SK-N-SH treated with all-trans-retinoic acid at 6 μM for 48 hours (cell line): ENCODE measurements at regions not wholly inside any gene's neighbourhood (a gene's known extent, or its start where the extent isn't known, plus 50 kb on each side); places are given as distances from the start of the nearest gene placed in this dataset.

ENCODE experiments used
- ATAC-seq: fragments of 200-7000 bp; cut with Tn5 transposase; 3 replicates; pipeline ENCODE4 v1.9.1; 2020; ENCODE audit warnings: mild to moderate bottlenecking, moderate library complexity
- BACH2 ChIP-seq: fragments of 250-450 bp; sonication (Bioruptor Pico); IDR thresholded peaks from 2 replicates; pipeline ENCODE4 v1.9.0; 2021; ENCODE audit warnings: mild to moderate bottlenecking, borderline replicate concordance
- CSDC2 ChIP-seq: fragments of 250-450 bp; sonication (Bioruptor Pico); IDR thresholded peaks from 2 replicates; pipeline ENCODE4 v1.5.0; 2020; ENCODE audit warnings: mild to moderate bottlenecking, moderate library complexity
- ESRRG ChIP-seq: fragments of 250-450 bp; sonication (Bioruptor Pico); IDR thresholded peaks from 2 replicates; pipeline ENCODE4 v1.6.1; 2021; ENCODE audit warnings: mild to moderate bottlenecking
- GLIS3 ChIP-seq: fragments of 250-450 bp; sonication (Bioruptor Pico); IDR thresholded peaks from 2 replicates; pipeline ENCODE4 v1.5.0; 2020; ENCODE audit warnings: mild to moderate bottlenecking, moderate library complexity
- ISL1 ChIP-seq: fragments of 250-450 bp; sonication (Bioruptor Pico); IDR thresholded peaks from 2 replicates; pipeline ENCODE4 v2.1.2; 2022; ENCODE audit warnings: mild to moderate bottlenecking, moderate library complexity
- OSR1 ChIP-seq: fragments of 250-450 bp; sonication (Bioruptor Pico); IDR thresholded peaks from 2 replicates; pipeline ENCODE4 v1.8.0; 2022; ENCODE audit warnings: moderate library complexity, mild to moderate bottlenecking, inconsistent platforms
- PPARA ChIP-seq: fragments of 250-450 bp; sonication (Bioruptor Pico); IDR thresholded peaks from 2 replicates; pipeline ENCODE4 v1.5.0; 2020; ENCODE audit warnings: mild to moderate bottlenecking, borderline replicate concordance
- RARB ChIP-seq: fragments of 250-450 bp; sonication (Bioruptor Pico); IDR thresholded peaks from 2 replicates; pipeline ENCODE4 v1.8.0; 2021; ENCODE audit warnings: mild to moderate bottlenecking, moderate library complexity
- SNAI2 ChIP-seq: fragments of 250-450 bp; sonication (Bioruptor Pico); IDR thresholded peaks from 2 replicates; pipeline ENCODE4 v1.5.0; 2020; ENCODE audit warnings: mild to moderate bottlenecking, moderate library complexity
- TOX ChIP-seq: fragments of 250-450 bp; sonication (Bioruptor Pico); IDR thresholded peaks from 2 replicates; pipeline ENCODE4 v1.8.0; 2021; ENCODE audit warnings: mild to moderate bottlenecking, moderate library complexity, borderline replicate concordance
- ZC3H10 ChIP-seq: fragments of 250-450 bp; sonication (Bioruptor Pico); IDR thresholded peaks from 2 replicates; pipeline ENCODE4 v1.5.1; 2021; ENCODE audit warnings: mild to moderate bottlenecking, moderate library complexity
- ZFP3 ChIP-seq: fragments of 250-450 bp; sonication (Bioruptor Pico); IDR thresholded peaks from 2 replicates; pipeline ENCODE4 v1.5.0; 2020; ENCODE audit warnings: mild to moderate bottlenecking, moderate library complexity
- ZFP30 ChIP-seq: fragments of 450-650 bp; formaldehyde crosslinking; IDR thresholded peaks from 2 replicates; pipeline ENCODE4 v1.5.0; 2022; ENCODE audit warnings: mild to moderate bottlenecking, moderate library complexity
- ZNF565 ChIP-seq: fragments of 450-650 bp; formaldehyde crosslinking; conservative IDR thresholded peaks from 2 replicates; pipeline ENCODE4 v1.5.0; 2020; ENCODE audit warnings: low read depth, mild to moderate bottlenecking, moderate library complexity
- ZNF70 ChIP-seq: fragments of 450-650 bp; formaldehyde crosslinking; IDR thresholded peaks from 2 replicates; pipeline ENCODE4 v1.5.0; 2020; ENCODE audit warnings: mild to moderate bottlenecking, moderate library complexity
- ZNF8 ChIP-seq: fragments of 450-650 bp; formaldehyde crosslinking; IDR thresholded peaks from 2 replicates; pipeline ENCODE4 v1.5.0; 2020; ENCODE audit warnings: mild to moderate bottlenecking, moderate library complexity
- TF ChIP-seq, protein P1 (sequence below): fragments of 250-450 bp; sonication (Bioruptor Pico); IDR thresholded peaks from 2 replicates; pipeline ENCODE4 v1.5.1; 2021; ENCODE audit warnings: mild to moderate bottlenecking, moderate library complexity
- TF ChIP-seq, protein P2 (sequence below): fragments of 250-450 bp; sonication (Bioruptor Pico); IDR thresholded peaks from 2 replicates; pipeline ENCODE4 v1.5.1; 2020; ENCODE audit warnings: low read depth, mild to moderate bottlenecking, moderate library complexity
- TF ChIP-seq, protein P3 (sequence below): fragments of 250-450 bp; sonication (Bioruptor Pico); IDR thresholded peaks from 2 replicates; pipeline ENCODE4 v1.5.0; 2020; ENCODE audit warnings: mild to moderate bottlenecking, moderate library complexity
- TF ChIP-seq, protein P4 (sequence below): fragments of 250-450 bp; sonication (Bioruptor Pico); IDR thresholded peaks from 2 replicates; pipeline ENCODE4 v1.8.0; 2020; ENCODE audit warnings: mild to moderate bottlenecking, moderate library complexity, borderline replicate concordance

DNA sequence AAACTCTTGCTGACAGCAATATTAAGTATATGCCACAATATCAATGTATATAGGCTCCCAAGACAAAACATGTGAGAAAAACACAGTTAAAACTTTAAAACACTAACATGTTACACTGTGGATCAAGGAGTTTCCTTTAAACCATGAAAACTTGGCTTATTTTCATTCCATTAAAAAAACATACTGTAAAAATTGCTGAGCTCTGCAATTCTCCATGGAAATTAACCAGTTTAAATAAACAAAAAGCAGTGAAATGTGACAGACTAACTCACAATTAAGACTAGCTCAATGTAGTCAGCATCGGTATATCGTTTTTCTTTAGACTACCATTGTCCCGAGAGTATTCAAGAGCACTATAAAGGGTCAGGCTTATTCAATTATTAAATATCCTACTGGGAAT lies 930.5 kb upstream of the SLITRK1 start:
- ATAC-seq = no peak
- no peak for TF ChIP-seq ZC3H10 (CRISPR knock-in tag)
- TF ChIP-seq, protein P1, sequence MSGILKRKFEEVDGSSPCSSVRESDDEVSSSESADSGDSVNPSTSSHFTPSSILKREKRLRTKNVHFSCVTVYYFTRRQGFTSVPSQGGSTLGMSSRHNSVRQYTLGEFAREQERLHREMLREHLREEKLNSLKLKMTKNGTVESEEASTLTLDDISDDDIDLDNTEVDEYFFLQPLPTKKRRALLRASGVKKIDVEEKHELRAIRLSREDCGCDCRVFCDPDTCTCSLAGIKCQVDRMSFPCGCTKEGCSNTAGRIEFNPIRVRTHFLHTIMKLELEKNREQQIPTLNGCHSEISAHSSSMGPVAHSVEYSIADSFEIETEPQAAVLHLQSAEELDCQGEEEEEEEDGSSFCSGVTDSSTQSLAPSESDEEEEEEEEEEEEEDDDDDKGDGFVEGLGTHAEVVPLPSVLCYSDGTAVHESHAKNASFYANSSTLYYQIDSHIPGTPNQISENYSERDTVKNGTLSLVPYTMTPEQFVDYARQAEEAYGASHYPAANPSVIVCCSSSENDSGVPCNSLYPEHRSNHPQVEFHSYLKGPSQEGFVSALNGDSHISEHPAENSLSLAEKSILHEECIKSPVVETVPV (CRISPR knock-in tag) = no peak
- no peak for TF ChIP-seq ZFP30
- no peak for TF ChIP-seq OSR1 (CRISPR knock-in tag)
- no peak for TF ChIP-seq PPARA (CRISPR knock-in tag)
- TF ChIP-seq ZFP3 (CRISPR knock-in tag) = no peak
- no peak for TF ChIP-seq CSDC2 (CRISPR knock-in tag)
- no peak for TF ChIP-seq ZNF565
- no peak for TF ChIP-seq ZNF70 (CRISPR knock-in tag)
- TF ChIP-seq, all 23 proteins: peak for 0

DNA sequence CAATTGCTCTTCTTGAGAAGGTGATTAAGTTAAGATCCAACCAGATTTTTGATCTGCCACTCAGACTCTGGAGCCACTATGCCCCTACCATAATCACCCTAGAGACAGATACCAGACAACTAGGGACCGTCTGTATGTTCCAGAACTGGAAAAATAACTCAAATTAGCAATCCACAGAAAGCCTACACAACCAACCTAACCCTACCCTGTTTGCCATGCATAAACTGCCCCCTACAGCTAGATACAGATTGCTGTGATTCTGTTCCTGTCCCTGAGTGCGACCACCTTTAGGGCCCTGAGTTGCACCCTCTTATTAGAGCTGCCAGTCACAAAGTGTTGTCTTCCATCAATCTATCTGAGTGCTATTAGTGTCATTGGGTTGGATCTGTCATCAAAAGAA lies 929.8 kb upstream of the SLITRK1 start:
- TF ChIP-seq ESRRG (no peak), ZNF8 (no peak), OSR1 (CRISPR knock-in tag) (no peak), BACH2 (CRISPR knock-in tag) (no peak), TOX (CRISPR knock-in tag) (no peak), PPARA (CRISPR knock-in tag) (no peak), SNAI2 (no peak), ZC3H10 (CRISPR knock-in tag) (no peak), RARB (CRISPR knock-in tag) (no peak), ZFP30 (no peak), ISL1 (CRISPR knock-in tag) (no peak), ZFP3 (CRISPR knock-in tag) (no peak), CSDC2 (CRISPR knock-in tag) (no peak), GLIS3 (no peak)
- TF ChIP-seq, protein P2, sequence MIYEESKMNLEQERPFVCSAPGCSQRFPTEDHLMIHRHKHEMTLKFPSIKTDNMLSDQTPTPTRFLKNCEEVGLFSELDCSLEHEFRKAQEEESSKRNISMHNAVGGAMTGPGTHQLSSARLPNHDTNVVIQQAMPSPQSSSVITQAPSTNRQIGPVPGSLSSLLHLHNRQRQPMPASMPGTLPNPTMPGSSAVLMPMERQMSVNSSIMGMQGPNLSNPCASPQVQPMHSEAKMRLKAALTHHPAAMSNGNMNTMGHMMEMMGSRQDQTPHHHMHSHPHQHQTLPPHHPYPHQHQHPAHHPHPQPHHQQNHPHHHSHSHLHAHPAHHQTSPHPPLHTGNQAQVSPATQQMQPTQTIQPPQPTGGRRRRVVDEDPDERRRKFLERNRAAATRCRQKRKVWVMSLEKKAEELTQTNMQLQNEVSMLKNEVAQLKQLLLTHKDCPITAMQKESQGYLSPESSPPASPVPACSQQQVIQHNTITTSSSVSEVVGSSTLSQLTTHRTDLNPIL (CRISPR knock-in tag) = no peak
- TF ChIP-seq, protein P3, sequence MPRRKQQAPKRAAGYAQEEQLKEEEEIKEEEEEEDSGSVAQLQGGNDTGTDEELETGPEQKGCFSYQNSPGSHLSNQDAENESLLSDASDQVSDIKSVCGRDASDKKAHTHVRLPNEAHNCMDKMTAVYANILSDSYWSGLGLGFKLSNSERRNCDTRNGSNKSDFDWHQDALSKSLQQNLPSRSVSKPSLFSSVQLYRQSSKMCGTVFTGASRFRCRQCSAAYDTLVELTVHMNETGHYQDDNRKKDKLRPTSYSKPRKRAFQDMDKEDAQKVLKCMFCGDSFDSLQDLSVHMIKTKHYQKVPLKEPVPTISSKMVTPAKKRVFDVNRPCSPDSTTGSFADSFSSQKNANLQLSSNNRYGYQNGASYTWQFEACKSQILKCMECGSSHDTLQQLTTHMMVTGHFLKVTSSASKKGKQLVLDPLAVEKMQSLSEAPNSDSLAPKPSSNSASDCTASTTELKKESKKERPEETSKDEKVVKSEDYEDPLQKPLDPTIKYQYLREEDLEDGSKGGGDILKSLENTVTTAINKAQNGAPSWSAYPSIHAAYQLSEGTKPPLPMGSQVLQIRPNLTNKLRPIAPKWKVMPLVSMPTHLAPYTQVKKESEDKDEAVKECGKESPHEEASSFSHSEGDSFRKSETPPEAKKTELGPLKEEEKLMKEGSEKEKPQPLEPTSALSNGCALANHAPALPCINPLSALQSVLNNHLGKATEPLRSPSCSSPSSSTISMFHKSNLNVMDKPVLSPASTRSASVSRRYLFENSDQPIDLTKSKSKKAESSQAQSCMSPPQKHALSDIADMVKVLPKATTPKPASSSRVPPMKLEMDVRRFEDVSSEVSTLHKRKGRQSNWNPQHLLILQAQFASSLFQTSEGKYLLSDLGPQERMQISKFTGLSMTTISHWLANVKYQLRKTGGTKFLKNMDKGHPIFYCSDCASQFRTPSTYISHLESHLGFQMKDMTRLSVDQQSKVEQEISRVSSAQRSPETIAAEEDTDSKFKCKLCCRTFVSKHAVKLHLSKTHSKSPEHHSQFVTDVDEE = no peak
- TF ChIP-seq, protein P1 (CRISPR knock-in tag) = no peak
- TF ChIP-seq, protein P4, sequence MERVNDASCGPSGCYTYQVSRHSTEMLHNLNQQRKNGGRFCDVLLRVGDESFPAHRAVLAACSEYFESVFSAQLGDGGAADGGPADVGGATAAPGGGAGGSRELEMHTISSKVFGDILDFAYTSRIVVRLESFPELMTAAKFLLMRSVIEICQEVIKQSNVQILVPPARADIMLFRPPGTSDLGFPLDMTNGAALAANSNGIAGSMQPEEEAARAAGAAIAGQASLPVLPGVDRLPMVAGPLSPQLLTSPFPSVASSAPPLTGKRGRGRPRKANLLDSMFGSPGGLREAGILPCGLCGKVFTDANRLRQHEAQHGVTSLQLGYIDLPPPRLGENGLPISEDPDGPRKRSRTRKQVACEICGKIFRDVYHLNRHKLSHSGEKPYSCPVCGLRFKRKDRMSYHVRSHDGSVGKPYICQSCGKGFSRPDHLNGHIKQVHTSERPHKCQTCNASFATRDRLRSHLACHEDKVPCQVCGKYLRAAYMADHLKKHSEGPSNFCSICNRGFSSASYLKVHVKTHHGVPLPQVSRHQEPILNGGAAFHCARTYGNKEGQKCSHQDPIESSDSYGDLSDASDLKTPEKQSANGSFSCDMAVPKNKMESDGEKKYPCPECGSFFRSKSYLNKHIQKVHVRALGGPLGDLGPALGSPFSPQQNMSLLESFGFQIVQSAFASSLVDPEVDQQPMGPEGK (CRISPR knock-in tag) = no peak
- no peak for ATAC-seq

DNA sequence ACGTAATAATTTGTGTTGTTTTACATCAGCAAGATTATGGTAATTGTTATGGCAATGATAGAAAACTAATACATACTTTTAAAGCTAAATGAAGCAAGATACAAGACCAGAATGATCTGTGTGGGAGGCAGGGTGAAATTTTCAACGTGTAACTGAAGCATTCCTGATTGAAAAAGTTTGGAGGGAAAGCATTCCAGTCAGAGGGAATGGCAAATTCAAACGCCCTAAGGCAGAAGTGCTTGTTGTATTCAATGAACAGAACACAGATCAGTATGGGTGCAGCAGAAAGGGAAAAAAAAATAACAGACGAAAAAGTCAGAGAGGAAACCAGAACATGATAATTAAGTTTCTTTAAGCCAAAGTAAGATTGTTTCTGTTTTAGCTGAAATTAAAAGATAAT lies 928.5 kb upstream of the SLITRK1 start:
- TF ChIP-seq, protein P3 = no peak
- no peak for TF ChIP-seq ZFP30
- TF ChIP-seq ZNF565 = no peak
- TF ChIP-seq SNAI2 = no peak
- no peak for ATAC-seq
